A549 (cell line): ENCODE measurements at regions not wholly inside any gene's neighbourhood (a gene's known extent, or its start where the extent isn't known, plus 50 kb on each side); places are given as distances from the start of the nearest gene placed in this dataset.

ENCODE experiments used
- CTCF ChIP-seq: fragments of >200 bp; sonication (Bioruptor Twin); formaldehyde crosslinking; IDR thresholded peaks from 3 replicates; pipeline ENCODE4 v1.5.1; 2016
- HDAC2 ChIP-seq: fragments of 200-600 bp; sonication (generic); IDR thresholded peaks from 2 replicates; pipeline ENCODE4 v1.6.1; 2016
- JUNB ChIP-seq: fragments of >200 bp; sonication (Bioruptor Twin); formaldehyde crosslinking; IDR thresholded peaks from 2 replicates; pipeline ENCODE4 v1.6.1; 2016
- MAX ChIP-seq: IDR thresholded peaks from 2 replicates; pipeline ENCODE4 v1.6.1; 2012
- PHF8 ChIP-seq: fragments of 200-600 bp; sonication (generic); IDR thresholded peaks from 2 replicates; pipeline ENCODE4 v1.6.1; 2016; ENCODE audit warnings: low read depth, mild to moderate bottlenecking, antibody characterized with exemption, moderate library complexity, borderline replicate concordance
- POLR2A ChIP-seq: IDR thresholded peaks from 2 replicates; pipeline ENCODE4 v1.6.1; 2012; ENCODE audit warnings: mild to moderate bottlenecking, low read length
- RAD21 ChIP-seq, 2 experiments: fragments of >200 bp in 1 of 2; sonication (Bioruptor Twin) in 1 of 2; formaldehyde crosslinking in 1 of 2; IDR thresholded peaks in 1 of 2; conservative IDR thresholded peaks in 1 of 2; 2 replicates in 1 of 2; 3 replicates in 1 of 2; pipeline ENCODE4 v1.6.1; 2012 to 2018; ENCODE audit warnings: inconsistent platforms in 1 of 2
- SMC3 ChIP-seq: fragments of >200 bp; sonication (Bioruptor Twin); formaldehyde crosslinking; IDR thresholded peaks from 3 replicates; pipeline ENCODE4 v1.6.1; 2018; ENCODE audit warnings: inconsistent platforms

GRCh38 chr1:57945045-57945444, 521.2 kb upstream of the DAB1 start:
- no peak for TF ChIP-seq SMC3
- no peak for TF ChIP-seq POLR2A
- TF ChIP-seq CTCF, result no peak
- no peak for TF ChIP-seq HDAC2
- no peak for TF ChIP-seq PHF8
- no peak for TF ChIP-seq JUNB
- TF ChIP-seq RAD21 (conservative IDR thresholded peaks at IDR 0.05 in 1 of 2, IDR thresholded peaks at IDR 0.05 in 1 of 2), result no peak
- no peak for TF ChIP-seq MAX
